ENCODE measurements at regions not wholly inside any gene's neighbourhood (a gene's known extent, or its start where the extent isn't known, plus 50 kb on each side); places are given as distances from the start of the nearest gene placed in this dataset.
A peak's percentile ranks its signal among the peaks of the same experiment; 100 is the strongest.

GRCh38 chr3:81938681-81939080, 177.2 kb upstream of the GBE1 start:
- DNase-seq (ENCODE audit: low read depth in 2 of 3, low spot score in 2 of 3), result no peak

- peak in 1 of 3 donors; percentile 4 for DNase-seq (ENCODE audit: low read depth in 2 of 3, low spot score in 2 of 3)
Measured at GRCh38 chr3:81936817-81937216, 175.4 kb upstream of the GBE1 start.

GRCh38 chr3:81932681-81933080, 171.2 kb upstream of the GBE1 start:
- DNase-seq (ENCODE audit: low read depth in 2 of 3, low spot score in 2 of 3), result no peak

GRCh38 chr3:81931265-81932251, 170.1 kb upstream of the GBE1 start:
- DNase-seq (ENCODE audit: low read depth in 2 of 3, low spot score in 2 of 3), result no peak

GRCh38 chr3:81929697-81930096, 168.3 kb upstream of the GBE1 start:
- no peak for DNase-seq (ENCODE audit: low read depth in 2 of 3, low spot score in 2 of 3)

GRCh38 chr3:81927811-81928210, 166.4 kb upstream of the GBE1 start:
- DNase-seq (ENCODE audit: low read depth in 2 of 3, low spot score in 2 of 3), result no peak

- DNase-seq (ENCODE audit: low read depth in 2 of 3, low spot score in 2 of 3), result no peak
Measured at GRCh38 chr3:81925385-81925784, 163.9 kb upstream of the GBE1 start.

- DNase-seq (ENCODE audit: low read depth in 2 of 3, low spot score in 2 of 3), result no peak
Measured at GRCh38 chr3:81923038-81923437, 161.6 kb upstream of the GBE1 start.

- DNase-seq (ENCODE audit: low read depth in 2 of 3, low spot score in 2 of 3), result no peak
Measured at GRCh38 chr3:81922404-81922803, 161.0 kb upstream of the GBE1 start.

GRCh38 chr3:81920816-81921215, 159.4 kb upstream of the GBE1 start:
- DNase-seq (ENCODE audit: low read depth in 2 of 3, low spot score in 2 of 3), result no peak

GRCh38 chr3:81916890-81917289, 155.4 kb upstream of the GBE1 start:
- no peak for DNase-seq (ENCODE audit: low read depth in 2 of 3, low spot score in 2 of 3)

GRCh38 chr3:81913886-81914663, 152.6 kb upstream of the GBE1 start:
- DNase-seq (ENCODE audit: low read depth in 2 of 3, low spot score in 2 of 3), result no peak

GRCh38 chr3:81911221-81911620, 149.8 kb upstream of the GBE1 start:
- DNase-seq (ENCODE audit: low read depth in 2 of 3, low spot score in 2 of 3), result no peak

- DNase-seq (ENCODE audit: low read depth in 2 of 3, low spot score in 2 of 3), result peak in 2 of 3 donors; percentile 18 to 63
Measured at GRCh38 chr3:81910244-81910852, 148.9 kb upstream of the GBE1 start.

- no peak for DNase-seq (ENCODE audit: low read depth in 2 of 3, low spot score in 2 of 3)
Measured at GRCh38 chr3:81909796-81910195, 148.4 kb upstream of the GBE1 start.

GRCh38 chr3:81908561-81908960, 147.1 kb upstream of the GBE1 start:
- peak in 1 of 3 donors; percentile 30 for DNase-seq (ENCODE audit: low read depth in 2 of 3, low spot score in 2 of 3)

GRCh38 chr3:81898336-81898735, 136.9 kb upstream of the GBE1 start:
- no peak for DNase-seq (ENCODE audit: low read depth in 2 of 3, low spot score in 2 of 3)

- no peak for DNase-seq (ENCODE audit: low read depth in 2 of 3, low spot score in 2 of 3)
Measured at GRCh38 chr3:81894598-81894997, 133.2 kb upstream of the GBE1 start.

- no peak for DNase-seq (ENCODE audit: low read depth in 2 of 3, low spot score in 2 of 3)
Measured at GRCh38 chr3:81891055-81891895, 129.8 kb upstream of the GBE1 start.

- DNase-seq (ENCODE audit: low read depth in 2 of 3, low spot score in 2 of 3), result no peak
Measured at GRCh38 chr3:81888914-81889557, 127.6 kb upstream of the GBE1 start.
